ENCODE measurements at regions not wholly inside any gene's neighbourhood (a gene's known extent, or its start where the extent isn't known, plus 50 kb on each side); places are given as distances from the start of the nearest gene placed in this dataset.

DNA sequence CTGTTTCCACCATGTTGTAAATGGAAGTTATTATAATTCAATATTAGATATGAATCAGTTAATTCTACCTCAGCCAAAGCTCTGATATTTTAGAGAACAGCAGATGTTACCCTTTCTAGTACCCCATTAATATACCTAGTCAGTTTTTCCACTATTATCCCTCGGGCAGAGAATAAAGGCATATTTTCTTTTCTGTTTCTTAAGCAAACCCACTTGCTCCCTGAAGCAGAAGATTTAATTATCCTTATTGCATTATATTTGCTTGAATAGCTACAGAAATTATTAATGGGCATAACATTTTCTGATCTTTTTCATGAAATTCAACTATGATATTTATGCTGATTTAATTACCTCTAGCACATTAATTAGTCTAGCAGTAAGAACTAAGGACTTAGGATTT, 832.9 kb upstream of the FBXO33 start:
- TF ChIP-seq TAF1 (IDR thresholded peaks at IDR 0.05; ENCODE audit: low read depth): no peak
- TF ChIP-seq, protein P1, sequence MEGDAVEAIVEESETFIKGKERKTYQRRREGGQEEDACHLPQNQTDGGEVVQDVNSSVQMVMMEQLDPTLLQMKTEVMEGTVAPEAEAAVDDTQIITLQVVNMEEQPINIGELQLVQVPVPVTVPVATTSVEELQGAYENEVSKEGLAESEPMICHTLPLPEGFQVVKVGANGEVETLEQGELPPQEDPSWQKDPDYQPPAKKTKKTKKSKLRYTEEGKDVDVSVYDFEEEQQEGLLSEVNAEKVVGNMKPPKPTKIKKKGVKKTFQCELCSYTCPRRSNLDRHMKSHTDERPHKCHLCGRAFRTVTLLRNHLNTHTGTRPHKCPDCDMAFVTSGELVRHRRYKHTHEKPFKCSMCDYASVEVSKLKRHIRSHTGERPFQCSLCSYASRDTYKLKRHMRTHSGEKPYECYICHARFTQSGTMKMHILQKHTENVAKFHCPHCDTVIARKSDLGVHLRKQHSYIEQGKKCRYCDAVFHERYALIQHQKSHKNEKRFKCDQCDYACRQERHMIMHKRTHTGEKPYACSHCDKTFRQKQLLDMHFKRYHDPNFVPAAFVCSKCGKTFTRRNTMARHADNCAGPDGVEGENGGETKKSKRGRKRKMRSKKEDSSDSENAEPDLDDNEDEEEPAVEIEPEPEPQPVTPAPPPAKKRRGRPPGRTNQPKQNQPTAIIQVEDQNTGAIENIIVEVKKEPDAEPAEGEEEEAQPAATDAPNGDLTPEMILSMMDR (IDR thresholded peaks at IDR 0.05; ENCODE audit: poor library complexity, severe bottlenecking): no peak
- TF ChIP-seq MXI1 (conservative IDR thresholded peaks at IDR 0.05; ENCODE audit: poor library complexity, severe bottlenecking): no peak
- TF ChIP-seq POLR2AphosphoS5 (IDR thresholded peaks at IDR 0.05): no peak
- TF ChIP-seq, protein P2, sequence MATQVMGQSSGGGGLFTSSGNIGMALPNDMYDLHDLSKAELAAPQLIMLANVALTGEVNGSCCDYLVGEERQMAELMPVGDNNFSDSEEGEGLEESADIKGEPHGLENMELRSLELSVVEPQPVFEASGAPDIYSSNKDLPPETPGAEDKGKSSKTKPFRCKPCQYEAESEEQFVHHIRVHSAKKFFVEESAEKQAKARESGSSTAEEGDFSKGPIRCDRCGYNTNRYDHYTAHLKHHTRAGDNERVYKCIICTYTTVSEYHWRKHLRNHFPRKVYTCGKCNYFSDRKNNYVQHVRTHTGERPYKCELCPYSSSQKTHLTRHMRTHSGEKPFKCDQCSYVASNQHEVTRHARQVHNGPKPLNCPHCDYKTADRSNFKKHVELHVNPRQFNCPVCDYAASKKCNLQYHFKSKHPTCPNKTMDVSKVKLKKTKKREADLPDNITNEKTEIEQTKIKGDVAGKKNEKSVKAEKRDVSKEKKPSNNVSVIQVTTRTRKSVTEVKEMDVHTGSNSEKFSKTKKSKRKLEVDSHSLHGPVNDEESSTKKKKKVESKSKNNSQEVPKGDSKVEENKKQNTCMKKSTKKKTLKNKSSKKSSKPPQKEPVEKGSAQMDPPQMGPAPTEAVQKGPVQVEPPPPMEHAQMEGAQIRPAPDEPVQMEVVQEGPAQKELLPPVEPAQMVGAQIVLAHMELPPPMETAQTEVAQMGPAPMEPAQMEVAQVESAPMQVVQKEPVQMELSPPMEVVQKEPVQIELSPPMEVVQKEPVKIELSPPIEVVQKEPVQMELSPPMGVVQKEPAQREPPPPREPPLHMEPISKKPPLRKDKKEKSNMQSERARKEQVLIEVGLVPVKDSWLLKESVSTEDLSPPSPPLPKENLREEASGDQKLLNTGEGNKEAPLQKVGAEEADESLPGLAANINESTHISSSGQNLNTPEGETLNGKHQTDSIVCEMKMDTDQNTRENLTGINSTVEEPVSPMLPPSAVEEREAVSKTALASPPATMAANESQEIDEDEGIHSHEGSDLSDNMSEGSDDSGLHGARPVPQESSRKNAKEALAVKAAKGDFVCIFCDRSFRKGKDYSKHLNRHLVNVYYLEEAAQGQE (IDR thresholded peaks at IDR 0.05; ENCODE audit: borderline replicate concordance): no peak
- no peak for TF ChIP-seq SMC3 (conservative IDR thresholded peaks at IDR 0.05; ENCODE audit: poor library complexity)
- no peak for TF ChIP-seq EZH2 (IDR thresholded peaks at IDR 0.05; ENCODE audit: borderline replicate concordance, insufficient read depth, low read length, poor library complexity, severe bottlenecking)

All from neural cell (in vitro differentiated cells).